HG03354 (cell line): ENCODE measurements at regions not wholly inside any gene's neighbourhood (a gene's known extent, or its start where the extent isn't known, plus 50 kb on each side); places are given as distances from the start of the nearest gene placed in this dataset.
"Not testable (repeated sequence)": the region's sequence is repeated elsewhere in the genome, so short reads cannot be mapped to it uniquely, and the experiment has no call there.

ENCODE experiments used
- ATAC-seq: cut with Tn5 transposase; IDR thresholded peaks from one replicate; pipeline ENCODE4 v1.9.1; 2021; ENCODE audit warnings: mild to moderate bottlenecking; ENCODE audit not compliant: unreplicated experiment, poor library complexity, severe bottlenecking

DNA sequence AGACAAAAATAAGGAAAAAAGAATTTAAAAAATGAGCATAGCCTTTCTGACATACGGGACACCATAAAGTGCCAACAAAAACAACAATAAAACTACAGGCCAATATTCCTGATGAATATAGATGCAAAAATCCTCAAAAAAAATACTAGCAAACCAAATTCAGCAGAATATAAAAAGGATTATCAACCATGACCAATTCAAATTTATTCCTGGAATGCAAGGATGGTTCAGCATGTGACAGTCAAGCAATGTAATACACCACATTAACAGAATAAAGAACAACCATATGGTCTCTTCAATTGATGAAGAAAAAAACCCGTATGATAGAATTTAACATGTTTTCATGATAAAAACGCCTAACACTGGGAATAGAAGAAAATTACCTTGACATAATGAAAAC, 341.7 kb downstream of the PYDC2 start:
- ATAC-seq, result no peak

DNA sequence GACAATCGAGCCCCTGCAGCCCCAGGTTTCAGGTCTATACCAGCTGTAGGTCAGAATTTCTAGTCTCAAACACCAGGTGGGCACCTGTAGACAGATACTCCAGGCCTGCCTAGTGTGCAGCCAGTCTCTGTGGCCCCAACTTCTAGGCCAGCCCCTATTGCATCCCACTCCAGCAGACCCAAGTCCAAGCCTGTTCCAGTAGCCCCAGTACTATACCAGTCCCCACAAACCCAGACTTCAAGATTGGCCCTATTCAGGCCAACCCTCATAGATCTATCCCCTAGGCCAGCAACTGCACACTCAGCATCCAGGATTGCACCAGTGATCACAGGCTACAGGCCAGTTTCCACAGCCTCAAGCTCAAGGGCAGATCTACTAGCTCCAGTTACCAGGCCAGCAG, 344.0 kb downstream of the PYDC2 start:
- no peak for ATAC-seq

DNA sequence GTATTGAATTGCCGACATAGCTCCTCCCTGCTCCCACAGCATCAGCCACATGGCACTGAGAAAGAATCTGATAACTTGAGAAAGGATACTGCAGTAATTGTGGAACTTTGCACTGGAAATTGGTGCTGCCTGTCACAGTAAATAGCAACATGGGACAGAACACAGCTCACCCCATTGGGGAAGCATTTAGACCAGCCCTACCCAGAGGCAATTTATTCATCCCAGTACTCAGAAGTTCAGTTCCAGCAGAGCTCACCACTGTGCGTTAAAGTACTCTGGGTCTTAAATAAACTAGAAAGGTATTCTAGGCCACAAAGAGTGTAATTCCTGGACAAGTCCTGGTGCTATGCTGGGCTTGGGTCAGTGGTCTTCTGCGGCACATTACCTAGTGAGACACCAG, 347.1 kb downstream of the PYDC2 start:
- no peak for ATAC-seq

DNA sequence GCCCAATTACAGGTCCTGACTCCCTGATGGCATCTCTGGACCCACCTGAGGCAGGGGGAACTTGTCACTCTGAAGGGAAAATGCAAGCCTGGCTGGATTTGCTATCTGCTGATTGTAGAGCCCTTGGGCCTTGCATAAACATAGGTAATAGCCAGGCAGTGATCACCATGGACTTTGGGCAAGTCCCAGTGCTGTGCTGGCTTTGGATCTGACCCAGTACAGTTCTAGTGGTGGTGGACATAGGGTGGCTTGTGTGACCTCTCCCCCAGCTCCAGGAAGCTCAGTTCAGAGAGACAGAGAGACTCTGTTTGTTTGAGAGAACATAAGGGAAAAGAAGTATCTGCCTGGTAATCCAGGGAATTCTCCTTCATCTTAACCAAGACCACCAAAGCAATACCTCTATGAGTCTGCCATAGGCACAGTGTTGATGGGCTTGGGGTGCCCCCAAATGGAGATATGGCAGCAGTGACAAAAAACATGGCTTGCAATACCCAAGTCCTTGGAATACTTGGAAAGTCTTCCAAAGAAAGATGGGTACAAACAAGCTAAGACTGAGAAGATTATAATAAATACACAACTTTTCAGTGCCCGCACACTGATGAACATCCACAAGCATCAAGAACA, 348.5 kb downstream of the PYDC2 start:
- no peak for ATAC-seq

DNA sequence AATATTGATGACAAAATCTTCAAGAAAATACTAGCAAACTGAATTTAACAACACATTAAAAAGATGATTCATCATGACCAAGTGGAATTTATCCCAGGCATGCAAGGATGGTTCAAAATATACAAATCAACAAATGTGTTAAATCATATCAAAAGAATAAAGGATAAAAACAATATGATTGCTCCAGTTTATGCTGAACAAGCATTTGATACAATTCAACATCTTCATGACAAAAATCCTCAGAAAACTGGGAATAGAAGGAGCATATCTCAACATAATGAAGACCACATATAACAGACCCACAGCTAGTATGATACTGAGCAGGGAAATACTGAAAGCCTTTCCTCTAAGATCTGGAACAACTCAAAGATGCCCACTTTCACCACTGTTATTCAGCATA, 352.3 kb downstream of the PYDC2 start:
- ATAC-seq, result no peak

DNA sequence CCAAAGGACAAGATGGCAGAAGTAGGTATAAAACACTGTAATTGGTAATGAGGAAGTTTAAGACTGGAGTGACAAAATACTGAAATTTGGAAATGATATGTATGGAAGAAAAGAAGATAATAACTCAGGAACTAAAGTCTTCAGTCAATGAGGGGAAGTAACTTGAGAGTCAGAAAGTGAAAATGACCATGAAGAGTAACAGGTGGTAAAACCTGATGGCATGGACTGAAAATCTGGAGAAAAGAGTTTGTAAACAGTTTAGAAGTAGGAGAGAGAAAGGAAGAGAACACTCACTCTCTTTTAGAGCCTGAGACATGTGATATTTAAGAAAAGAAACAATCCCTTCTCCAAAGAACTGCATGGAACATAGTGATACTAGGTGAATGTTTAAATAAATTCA, 387.9 kb downstream of the PYDC2 start:
- ATAC-seq, result no peak

DNA sequence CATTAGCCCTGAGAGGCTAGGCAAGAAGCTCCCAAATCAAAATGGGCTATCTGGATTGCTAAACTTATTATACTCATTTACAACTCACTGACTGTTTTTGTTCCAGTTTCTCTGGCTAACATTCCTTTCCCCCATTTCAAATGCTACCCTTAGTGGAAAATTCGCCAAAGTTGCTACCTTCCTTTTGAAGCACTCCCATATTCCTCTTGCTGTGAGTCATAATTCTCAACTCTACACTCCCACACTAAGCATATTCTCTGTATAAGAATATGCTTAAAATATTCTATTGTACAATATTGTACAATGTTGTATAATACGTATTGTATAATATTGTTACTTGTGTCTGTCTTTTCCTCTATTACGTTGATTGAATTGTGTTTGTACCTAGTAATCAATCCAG, 398.6 kb downstream of the PYDC2 start:
- ATAC-seq, result no peak

DNA sequence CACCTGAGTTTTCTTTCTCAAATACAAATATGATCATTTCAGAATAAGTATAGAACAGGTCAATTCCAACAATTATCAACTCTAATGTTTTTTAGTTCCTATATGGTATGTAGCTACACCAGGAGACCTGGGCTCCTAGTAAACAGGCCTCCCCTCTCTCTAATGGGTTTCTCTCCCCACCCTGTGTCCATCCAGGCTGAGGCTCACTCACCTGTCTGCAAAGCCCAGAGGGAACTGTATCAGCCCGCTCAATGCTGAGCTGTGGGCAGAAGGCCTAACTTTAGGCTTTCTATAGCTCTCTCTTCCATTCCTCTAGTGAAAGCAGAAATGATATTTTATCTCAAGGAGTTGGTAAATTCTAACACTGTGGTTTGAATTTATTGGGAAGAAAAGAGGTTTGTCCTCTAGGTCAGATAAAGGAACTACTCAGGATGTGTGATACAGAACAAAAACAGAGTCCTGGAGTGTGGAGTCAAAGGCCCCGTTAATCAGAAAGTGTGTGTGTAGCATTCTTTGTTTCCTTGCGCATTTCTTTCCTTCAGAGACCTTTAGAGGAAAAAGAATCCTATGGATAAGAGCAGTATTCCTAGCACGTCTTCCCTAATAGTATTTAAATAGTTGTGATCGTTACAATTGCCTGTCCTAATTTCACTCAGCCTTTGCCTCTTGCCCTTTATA, 408.9 kb downstream of the PYDC2 start:
- no peak for ATAC-seq

DNA sequence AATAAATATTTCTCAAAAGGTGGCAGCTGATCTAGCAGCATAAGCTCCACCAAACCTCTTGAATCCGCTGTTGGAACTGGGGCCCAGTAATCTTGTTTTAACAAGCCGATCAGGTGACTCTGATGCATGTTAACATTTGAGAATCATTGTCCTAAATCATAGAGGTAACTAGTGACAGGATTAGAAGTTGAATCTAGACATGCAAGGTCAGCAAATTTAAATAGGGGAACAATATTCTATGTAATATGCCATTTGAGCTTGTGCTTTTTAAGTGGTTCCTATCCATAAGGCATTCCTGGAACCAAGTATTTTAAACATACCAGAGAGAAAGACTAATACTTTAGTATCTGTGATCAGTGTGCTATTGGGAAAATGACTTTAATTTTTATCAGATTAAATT, 412.8 kb downstream of the PYDC2 start:
- ATAC-seq, result no peak

DNA sequence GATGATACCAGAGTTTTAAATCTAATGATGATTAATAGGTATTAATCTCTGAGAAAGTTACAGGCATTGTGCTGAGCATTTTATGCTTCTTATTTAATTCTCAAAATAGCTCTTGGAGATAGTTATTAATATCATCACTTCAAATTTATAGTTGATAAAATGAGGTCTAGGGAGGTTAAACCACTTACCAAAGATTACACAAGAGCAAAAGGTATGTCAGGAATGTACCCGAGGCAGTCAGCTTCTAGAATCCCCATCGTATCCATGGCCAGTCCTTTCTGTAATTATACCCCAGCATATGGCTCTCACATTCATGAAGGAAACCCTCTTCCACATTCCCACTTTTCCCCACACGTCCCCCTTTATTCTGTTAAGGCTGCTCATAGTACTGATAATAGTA, 421.3 kb downstream of the PYDC2 start:
- no peak for ATAC-seq

DNA sequence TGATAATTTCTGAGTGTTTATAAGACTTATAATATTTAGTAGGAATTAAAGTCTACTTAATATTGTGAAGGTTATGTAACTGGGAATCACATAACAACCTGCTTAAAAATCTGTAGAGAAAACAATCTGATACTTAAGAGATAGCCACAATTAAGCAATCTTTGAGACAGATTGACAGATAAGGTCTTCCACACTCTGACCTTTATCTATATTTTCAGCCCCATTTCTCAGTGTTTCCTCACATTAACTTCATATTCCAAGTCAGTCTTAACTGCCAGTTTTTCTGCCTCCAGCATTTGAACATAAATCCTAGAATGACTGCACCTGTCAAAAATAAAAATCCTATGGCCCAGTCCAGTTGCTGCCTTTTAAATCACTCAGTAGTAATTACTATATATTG, 423.2 kb downstream of the PYDC2 start:
- no peak for ATAC-seq

DNA sequence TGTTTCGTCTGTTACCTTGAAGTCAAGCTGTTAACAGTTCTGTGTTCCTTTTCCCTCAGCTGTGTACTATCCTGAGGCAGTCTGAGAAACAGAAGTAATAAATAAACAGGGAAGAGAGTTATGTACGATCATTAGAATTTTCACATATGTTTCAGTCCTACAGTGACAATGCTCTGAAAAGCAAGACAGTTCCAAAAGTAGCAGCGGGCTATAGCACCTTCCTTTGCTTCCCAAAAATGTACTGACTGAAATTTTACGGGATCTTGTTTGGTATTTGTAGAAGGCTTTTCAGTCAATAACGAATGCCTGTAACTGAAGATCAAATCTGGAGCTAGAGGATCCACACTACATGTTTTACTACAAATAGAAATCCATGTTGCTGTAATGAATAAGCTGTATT, 428.1 kb downstream of the PYDC2 start:
- no peak for ATAC-seq

DNA sequence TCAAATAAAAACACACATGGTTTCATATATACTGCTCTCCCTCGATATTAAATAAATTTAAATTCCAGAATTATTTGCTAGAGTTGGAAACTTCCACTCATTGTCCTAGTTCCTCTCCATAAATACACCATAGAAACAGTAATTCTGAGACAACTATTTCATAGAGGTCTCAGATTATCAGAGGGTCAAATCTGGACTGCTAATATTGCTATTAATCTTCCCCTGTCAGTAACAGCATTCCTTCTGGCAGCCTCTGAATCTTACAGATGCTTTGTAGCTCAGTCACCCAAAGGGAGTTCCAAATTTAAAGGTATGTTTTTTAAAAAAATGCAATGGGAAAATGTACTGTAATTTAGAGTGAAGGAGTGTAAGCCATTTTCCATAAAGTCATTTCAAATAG, 428.8 kb downstream of the PYDC2 start:
- ATAC-seq, result no peak

DNA sequence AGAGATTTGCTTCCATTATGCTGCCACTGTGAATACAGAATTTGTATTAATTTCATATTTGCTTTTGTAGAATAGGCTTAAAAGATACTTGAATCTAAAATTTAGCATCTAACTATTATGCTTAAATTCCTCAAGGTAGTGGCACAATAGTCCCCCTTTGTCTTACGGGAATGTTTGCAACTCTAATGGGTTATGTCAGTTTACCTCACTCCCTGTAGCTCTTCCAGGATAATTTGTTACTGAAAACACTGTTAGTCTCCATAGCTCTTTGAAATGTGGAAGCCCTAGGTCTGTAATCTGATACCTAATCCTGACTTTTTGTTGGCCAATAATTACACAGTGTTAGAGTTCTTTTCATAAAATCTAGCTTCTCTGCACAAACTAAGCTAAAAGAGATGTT, 433.4 kb downstream of the PYDC2 start:
- ATAC-seq, result no peak

DNA sequence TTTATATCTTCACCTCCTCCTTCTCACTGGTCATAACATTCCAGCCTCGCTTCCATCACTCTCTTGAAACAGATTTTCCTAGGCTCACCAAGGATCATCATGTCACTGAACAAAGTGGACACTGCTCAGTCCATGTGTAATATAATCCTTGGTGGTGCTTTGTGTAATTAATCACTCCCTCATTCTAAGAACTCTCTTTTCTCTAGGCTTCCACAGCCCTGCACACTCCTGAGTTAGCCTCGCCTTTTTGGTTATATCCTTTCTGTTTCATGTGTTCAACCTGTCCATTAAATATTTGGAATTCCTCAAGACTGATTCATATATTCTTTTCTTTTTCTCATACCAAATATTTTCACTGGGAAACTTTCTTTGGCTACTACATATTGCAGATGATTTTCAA, 440.8 kb downstream of the PYDC2 start:
- no peak for ATAC-seq

DNA sequence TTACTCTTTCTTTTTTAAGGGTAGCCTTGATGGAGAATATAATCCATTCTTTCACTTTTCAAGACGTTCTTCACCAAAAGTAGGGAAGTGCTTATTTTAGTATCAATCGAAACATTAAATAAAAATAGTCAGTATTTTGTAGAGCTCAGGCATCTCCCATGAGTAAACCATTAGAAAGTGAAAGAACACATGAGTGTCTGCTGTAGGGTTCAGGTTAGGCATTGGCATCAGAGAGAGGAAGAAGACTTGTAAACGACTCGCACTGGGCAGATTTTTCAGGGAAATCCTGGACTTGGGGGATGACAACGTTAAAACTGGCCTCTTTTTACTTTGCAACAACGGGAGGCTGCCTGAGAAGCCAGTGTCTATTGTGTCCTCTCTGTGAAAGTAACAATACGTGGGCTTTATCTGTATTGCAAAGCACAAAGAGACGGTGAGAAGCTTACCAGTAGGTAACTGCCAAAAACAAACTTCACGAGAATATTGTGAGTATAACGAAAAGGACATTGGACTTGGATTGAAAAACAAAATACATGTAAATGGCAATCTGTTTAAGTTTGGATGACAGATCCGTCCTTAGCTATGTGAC, 451.7 kb downstream of the PYDC2 start:
- no peak for ATAC-seq

DNA sequence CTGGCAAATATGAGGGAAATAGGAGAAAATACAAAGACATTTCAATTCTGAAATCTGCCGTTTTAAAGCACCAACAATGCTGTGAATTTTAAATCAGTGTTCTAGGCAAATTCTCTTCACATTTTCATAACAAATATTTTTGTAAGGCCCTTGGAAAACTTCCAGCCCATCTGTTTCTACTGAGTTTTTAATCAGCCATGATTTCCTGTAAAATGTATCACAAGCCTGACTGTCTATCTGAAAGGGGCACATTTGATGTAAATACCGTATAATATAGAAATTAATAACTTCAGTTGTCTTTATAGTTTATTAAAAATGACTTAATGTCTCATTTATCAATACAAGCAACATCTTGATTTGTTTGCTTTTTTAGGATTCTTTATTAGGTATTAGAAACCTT, 454.7 kb downstream of the PYDC2 start:
- no peak for ATAC-seq

DNA sequence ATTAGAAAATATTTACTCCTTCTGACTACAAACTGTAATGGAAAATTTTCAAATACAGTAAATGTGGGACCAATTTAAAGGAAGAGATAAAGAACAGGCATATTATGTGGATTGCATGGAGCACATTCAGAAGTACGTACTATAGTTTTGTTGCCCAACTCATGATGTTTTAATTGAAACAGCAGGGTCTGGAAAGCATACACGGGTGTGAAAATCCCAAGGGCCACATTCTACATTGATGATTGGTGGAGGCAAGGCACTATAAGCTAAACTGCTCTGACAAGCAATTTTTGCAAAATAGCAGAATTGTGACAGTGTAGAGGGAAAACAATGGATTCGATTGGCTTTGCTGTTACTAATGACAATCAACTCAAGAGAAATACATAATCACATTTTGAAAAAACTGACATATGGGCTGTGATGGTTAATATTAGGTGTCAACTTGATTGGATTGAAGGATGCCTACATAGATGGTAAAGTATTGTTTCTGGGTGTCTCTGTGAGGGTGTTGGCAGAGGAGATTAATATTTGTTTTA, 458.6 kb downstream of the PYDC2 start:
- no peak for ATAC-seq

DNA sequence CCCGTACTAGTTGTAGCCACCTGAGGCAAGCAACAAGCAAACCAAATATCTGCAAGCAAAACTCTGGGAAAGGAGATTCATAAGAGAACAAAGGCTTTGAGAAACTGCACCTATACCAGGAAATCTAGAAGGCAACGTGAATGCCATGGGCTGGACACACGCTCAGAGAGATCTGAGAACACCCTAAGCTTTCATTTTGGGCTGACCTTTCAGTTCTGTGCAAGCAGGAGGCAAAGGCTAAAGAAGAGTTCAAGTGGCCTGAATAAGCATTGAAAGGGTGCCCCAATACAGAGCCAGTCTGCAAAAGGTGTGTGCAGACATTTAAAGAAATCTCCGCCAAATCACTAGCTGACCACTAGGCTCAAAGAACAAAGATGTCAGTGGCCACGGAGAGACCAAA, 461.6 kb downstream of the PYDC2 start:
- no peak for ATAC-seq

DNA sequence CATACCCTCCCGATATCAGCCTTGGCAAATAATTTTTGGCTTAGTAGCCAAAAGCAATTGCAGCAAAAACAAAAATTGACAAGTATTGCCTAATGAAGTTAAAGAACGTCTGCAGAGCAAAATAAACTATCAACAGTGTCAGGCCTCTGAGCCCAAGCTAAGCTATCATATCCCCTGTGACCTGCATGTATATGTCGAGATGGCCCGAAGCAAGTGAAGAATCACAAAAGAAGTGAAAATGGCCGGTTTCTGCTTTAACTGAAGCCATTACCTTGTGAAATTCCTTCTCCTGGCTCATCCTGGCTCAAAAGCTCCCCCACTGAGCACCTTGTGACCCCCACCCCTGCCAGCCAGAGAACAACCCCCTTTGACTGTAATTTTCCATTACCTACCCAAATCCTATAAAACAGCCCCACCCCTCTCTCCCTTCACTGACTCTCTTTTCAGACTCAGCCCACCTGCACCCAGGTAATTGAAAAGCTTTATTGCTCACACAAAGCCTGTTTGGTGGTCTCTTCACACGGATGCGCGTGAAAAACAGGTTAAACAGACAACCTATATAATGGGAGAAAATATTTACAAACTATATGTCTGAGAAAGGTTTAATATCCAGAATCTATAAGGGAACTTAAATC, 466.3 kb downstream of the PYDC2 start:
- ATAC-seq, result not testable (repeated sequence)

DNA sequence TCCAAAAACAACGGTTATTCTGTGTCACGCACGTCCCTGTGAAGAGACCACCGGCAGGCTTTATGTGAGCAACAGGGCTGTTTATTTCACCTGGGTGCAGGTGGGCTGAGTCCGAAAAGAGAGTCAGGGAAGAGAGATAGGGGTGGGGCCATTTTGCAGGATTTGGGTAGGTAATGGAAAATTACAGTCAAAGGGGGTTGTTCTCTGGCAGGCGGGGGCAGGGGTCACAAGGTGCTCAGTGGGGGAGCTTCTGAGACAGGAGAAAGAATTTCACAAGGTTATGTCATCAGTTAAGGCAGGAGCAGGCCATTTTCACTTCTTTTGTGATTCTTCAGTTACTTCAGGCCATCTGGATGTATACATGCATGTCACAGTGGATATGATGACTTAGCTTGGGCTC, 467.0 kb downstream of the PYDC2 start:
- ATAC-seq, result not testable (repeated sequence)
